ENCODE measurements at regions not wholly inside any gene's neighbourhood (a gene's known extent, or its start where the extent isn't known, plus 50 kb on each side); places are given as distances from the start of the nearest gene placed in this dataset.

DNA sequence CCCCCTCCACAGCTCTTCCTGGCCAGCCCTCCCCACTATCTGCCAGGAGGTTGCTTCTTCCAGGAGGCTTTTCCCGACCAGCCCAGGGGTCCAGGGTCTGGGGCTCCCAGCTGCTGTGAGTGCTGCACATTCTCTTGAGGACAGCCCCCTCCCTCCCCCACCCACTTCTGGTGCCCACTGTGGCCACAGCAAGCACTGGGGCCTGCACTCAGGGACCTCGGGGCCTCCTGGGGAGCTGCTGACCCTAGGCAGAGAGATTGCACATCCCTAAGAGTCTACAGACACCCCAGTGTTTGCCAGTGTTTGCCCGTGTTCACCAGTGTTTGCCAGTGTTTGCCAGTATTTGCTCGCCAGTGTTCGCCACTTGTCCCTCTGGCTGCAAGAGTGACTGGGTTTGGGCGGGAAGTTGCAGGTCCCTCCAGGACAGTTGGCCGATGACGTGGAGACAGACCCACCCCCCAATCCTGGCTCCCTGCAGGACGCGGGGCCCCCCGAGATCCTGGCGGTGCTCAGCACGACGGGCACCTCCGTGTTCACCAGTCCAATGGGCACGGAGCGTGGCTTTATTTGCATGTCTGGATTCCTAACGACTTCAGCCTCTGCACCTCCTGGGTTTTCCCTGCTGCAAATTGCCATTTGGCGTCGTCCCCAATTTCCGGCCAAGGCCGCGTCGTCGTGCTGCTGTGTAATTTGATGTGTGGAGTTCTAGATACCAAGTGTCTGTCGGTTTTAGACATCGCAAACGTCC is 87.5 kb upstream of the NKX1-1 start:
- DNase-seq, result no peak

DNA sequence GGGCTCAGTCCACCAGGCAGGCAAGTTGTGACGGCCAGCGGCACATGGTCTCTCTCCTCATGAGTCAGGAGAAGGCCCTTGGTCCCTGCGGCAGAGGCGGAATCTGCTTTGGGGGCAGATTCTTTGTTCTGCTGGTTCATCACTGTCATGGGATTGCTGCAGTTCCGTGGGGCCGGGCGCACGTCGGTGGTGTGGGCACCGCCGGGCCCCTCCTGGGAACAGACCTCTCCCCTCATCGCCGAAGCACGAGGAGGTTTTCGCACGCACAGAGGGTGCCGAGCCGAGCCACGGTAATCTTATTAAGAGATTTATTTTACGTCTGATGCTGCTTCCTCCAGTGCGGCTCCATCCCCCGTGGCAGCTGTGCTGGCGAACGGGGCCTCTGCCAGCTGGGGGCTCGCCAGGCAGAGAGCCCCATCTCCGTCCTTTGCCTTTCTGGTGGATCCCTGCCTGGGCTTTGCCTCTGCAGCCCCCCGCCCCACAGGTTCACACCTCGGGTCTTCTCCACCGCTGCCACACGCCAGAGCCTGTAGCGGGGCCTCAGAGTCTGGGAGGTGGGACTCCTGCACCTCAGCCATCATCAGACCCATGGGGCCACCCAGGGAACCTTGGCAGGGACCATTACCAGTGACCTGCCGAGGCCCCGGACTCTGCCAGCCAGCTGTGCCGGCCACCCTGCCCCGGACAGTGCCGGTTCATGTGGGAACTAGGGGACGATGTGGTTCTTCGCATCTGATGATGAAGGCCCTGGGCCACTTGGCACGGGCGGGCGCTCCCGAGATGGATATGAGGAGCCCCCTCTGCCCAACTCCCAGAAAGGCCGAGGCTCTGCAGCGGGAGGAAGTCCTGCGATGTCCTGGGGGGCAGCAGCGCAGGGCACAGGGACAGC is 86.7 kb upstream of the NKX1-1 start:
- DNase-seq, result no peak

DNA sequence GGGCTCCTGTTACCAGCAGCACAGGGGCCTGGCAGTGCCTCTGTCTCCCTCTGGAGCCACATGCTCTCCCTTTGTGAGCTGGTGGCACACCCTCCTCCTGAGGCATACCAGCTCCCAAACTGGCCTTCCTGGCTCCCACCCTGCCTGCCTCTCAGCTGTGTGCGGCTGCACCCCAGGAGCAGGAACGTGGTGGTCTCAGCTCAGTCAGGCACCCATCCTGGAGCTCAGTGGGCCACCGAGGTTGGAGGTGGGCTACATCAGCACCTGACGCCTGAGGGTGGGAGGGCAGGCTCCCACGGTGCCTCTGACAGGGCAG is 85.9 kb upstream of the NKX1-1 start:
- no peak for DNase-seq

DNA sequence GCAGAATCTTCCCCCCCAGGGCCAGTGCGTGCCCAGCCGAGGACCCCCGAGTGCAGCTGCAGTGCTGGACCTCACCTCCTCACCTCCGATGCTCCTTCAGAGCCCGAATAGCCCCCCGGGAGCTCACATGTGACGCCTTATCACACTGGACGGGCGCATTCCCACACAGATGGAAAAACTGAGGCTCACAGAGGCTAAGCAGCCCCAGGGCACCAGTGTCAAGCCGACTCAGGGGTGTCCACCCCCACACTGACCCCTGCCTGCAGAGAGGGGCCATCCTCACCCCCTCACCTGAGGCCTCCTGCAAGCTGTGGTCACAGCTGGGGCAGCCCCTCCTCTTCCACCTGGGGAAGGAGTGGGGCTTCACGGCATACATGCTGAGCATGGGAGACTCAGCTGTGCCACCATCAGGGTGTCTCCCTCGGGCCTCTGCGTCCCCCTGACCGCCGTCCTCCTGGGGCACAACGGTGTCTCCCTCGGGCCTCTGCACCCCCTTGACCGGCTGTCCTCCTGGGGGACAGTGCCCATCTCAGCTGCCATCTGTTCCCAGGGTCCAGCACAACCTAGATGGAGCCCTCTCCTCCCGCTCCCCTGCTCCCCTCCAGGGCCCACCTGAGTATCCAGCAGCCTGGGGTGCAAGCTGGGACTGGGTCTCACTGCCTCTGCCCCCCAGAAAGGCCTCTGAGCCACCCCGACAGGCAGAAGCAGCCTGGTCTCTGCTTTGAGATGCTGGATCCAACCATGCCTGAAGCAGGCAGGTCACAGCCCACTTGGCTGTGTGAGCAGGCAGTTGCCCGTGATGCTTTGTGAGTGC is 85.3 kb upstream of the NKX1-1 start:
- DNase-seq, result no peak

DNA sequence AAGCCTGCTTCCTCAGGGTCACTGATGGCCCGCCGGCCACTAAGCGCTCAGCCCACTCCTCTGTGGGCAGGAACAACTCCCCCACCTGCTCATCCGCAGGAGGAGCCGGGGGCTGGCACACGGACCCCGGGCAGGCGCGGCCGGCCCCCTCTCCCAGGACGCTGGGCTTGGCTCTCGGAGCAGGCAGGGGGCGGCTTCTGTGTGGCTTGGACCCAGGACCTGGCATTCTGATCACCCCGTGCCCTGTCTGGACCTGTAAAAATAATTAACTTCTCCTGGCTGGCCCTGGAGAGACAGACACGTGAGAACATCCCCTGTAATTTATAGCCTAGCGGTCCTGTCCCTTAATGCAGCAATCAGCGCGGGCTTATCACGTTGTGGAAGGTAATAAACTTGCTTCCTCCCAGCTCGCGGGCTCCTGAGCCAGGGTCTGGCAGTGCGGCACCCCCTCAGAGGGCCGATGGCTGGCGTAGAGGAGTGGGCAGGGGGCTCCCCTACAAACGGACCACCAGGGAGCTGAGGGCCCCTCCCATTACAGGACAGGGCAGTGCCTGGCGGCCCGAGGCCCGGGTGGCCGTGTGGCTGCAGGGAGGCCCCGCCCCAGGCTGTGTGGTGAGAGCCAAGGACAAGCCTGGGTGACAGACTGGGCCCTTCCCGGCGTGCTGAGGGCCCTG is 84.5 kb upstream of the NKX1-1 start:
- no peak for DNase-seq

DNA sequence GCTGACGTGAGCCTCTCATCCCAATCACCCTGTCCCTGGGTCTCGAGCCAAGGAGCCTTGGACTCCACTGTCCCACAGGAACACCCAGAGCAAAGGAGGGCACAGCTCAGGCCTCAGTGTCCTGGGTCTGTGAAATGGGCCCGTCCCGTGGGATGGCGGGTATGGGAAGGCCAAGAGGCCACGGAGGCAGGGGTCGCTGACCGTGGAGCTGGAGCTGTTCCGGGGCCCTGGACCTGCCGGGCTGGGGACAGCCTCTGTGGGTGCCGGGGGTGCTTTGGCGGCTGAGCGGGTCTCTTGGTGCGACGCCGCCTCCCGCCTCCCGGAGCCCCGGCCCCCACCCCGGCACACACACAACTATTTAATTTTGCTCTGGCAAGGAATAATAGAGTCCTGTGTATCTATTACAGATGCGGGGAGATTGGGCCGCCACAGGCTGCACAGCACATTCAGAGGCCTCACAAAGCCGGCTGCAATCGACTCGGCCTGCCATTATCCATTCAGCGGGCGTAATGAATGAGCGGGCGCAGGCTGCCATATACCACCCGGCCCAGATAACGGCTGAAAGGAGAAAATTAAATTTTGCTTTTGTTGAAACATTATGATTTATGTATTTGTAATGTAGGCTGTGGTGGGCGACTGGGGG is 83.9 kb upstream of the NKX1-1 start:
- DNase-seq, result no peak

DNA sequence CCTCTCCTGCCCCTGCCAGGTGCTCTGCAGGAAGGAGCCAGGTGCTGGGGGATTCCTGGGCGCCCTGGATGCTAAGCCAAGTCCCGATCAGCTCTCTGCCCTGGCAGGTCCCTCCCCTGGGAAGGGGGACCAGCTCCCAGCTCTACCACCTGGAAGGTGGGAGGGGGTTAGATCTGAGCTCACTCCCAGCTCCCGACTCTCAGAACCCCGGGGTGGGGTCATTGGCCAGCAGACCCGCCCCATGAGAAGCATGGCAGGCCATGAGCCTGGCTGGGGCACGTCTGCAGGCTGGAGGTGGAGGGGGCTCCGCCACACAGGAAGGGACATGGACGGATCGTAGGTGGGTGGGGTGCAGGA is 83.4 kb upstream of the NKX1-1 start:
- DNase-seq, result no peak

DNA sequence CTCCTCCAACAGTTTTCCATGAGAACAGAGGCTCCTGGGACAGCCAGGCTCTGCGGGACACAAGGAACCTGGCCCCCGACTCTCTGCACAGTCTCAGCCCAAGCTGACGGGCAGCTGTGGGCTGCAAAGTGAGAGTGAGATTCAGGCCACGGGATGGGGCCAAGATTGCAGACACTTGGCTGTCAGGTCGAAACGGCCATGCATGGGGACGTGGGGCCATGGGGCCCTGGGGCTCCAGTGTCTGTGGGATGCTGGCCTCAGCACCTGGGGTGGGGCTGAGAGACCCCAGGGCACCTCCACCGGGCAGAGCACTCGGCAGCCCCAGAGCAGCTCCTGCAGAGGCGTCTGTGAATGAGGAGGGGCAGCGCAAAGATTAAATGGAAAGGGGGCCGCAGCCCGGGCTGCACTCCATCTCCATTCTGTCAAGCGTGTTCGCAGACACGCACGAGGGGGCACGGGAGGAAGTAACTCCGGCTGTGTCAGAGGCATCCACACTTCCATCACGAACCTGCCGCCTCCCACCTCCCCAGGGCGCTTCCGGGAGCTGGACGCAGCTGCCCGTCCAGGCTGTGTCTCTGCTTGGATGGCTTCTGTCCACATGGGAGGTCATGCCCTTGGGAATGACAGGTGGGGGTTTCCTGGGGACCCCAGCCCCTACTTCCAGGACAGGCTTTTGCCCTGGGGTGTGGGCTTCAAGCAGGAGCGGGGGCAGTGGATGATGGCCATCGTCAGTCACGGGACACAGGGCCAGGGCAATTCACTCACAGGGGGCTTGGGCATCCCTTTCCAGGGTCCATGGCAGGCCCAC is 82.8 kb upstream of the NKX1-1 start:
- DNase-seq, result no peak

DNA sequence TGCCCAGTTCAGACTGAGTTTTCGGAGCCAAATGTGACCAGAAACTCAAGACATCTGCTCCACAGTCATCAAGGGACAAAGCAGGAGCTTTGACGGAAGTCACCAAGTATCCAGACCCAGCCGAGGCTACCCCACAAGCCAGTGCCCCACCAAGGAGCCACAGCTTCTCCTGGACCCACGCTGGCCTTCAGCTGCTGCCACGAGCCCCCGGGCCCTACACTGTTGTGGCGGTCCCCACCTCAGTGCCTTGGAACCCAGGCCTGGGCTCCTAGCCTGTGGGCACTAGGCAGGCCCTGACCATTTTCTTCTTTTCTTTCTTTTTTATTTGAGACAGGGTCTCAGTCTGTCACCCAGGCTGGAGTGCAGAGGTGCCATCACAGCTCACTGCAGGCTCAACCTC is 82.1 kb upstream of the NKX1-1 start:
- DNase-seq, result no peak

DNA sequence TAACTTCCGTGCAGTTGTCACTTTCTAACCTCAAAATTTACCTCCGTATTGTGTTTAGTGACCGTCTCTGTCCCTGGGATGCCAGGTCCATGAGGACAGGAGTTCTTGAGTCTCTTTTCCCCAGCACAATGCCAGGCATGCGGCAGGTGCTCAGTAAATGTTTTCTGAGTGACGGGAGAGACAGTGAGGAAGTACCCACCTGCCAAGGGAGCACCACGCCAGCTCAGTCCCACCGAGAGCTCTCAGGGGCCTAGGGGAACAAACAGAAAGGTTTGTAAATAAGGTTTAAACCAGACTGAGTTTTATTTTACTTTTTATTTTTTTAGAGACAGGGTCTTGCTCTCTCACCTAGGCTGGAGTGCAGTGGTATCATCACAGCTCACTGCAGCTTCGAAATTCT is 81.5 kb upstream of the NKX1-1 start:
- no peak for DNase-seq

DNA sequence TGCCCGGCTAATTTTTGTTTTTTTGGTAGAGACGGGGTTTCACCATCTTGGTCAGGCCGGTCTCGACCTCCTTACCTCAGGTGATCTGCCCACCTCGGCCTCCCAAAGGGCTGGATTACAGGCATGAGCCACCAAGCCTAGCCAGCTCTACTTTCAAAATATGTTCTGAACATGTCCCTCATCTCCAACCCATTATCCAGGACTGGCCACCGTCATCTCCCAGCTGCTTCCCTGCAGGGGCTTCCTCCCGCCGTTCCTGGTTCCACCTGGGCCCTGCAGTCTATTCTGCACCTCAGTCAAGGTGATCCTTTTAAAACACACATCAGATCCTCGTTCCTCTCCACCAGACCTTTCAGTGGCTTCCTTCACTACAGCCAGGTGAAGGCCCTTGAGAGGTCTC is 80.9 kb upstream of the NKX1-1 start:
- DNase-seq, result no peak

DNA sequence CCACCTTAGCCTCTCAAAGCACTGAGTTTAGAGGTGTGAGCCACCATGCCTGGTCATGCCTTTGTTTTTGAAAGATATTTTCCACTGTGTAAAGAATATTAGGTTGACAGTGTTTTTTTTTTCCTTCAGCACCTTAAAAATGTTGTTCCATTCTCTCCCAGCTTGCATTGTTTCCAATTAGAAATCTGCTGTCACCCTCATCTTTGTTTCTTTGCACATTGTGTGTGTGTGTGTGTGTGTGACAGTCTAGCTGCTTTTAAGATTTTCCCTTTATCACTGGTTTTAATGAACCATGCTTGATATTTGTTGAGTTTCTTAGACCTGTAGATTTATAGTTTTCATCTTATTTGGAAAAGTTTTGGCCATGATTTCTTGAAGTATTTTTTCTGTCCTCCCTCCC is 79.0 kb upstream of the NKX1-1 start:
- DNase-seq, result no peak

DNA sequence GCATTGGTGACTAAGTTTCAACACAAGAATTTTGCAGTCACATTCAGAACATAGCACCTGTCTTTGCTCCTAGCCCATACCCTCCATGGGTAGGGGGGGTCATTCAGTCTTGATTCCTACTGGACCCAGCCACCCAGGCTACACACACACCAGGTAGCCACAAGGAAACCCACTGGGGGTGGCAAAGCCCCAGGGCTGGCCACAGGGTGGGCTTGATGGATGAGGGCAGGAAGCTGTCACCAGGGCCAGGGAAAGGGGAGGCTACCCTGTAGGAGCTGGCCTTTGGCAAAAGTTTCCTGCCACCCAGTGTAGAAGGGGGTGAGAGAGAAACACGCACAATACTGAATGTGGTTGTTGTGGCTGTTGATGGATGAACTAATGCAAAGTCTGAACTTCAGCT is 74.5 kb upstream of the NKX1-1 start:
- no peak for DNase-seq

DNA sequence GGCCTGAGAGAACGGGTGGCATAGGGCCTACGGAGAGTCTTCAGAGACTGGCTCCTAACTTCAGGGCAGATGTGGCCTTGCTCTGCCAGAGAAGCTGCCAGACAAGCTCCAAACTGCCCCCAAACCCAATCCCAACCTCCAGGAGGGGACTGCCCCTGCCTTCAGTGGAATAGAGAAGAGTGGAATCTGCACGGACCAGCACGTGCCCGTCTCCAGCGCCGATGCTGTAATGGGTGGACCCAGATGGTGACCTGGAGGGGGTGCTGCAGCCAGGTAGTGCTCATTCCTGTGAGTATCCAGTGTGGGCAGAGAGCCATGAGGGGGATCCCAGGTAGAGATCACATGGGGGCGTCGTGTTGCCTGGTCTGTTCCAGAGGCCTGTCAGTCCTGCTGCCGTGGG is 73.2 kb upstream of the NKX1-1 start:
- no peak for DNase-seq

DNA sequence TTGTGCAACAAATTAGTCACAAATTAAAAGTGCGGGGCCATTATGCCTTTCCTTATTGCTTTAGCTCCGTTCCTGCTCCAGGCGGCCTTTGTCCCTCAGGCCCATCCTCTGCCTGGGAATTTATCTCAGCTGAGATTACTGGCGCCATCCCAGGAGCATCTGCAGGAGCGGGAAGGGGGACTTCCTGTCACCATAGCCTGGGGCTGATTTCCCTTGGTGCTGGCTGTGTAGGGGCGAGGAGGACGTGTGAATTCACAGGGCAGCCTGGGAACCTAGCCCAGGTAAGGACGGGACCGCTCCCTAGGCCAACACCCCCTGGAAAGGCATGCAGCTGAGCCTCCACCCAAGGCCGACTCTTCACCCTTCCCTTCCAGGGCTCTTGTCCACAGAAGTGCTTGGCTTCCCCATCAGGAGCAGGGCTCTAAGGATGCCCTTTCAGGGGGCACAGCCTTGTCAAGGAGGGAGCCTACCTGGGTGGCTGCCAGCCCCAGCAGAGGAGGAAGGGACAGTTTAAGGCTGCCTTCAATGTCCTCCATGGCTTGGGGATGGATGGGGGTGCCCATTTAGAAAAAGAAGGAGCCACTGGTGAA is 72.6 kb upstream of the NKX1-1 start:
- DNase-seq, result no peak

DNA sequence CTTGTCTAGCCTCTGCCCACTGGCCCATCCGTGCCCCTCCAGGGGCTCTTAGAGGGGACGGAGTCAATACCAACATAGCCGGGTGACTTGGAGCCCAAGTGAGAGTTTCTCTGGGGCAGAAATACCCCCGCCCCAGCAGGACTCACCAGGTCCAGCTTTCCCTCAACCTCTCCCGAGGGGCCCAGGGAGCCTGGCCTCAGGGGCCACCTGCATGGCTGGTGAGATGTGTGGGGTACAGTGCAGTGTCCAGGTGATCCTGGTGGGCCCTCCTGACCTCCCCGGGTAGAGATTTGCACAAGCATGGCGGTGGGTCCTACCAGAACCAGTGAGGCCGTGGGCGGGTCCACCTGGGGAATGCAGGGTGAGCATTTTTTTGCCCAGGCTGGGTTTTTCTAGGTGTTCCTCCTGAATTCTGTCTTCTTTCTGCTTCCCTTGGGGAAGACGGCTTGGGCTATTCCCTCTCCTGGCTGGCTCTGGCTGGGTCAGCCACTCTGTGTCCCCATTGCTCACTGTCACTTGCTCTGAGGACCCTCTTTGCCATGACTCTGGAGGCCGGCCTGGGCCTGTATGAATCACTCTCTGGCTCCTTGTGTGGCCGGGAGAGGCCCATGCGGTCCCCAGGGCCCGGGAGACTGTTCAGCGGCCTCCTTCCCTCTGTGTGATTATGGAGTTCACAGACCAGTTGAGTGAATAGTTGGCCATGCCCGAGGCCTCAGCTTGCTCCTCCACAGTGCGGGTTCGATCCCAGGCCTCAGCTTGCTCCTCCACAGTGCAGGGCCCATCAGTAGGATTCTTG is 71.0 kb upstream of the NKX1-1 start:
- DNase-seq, result no peak

DNA sequence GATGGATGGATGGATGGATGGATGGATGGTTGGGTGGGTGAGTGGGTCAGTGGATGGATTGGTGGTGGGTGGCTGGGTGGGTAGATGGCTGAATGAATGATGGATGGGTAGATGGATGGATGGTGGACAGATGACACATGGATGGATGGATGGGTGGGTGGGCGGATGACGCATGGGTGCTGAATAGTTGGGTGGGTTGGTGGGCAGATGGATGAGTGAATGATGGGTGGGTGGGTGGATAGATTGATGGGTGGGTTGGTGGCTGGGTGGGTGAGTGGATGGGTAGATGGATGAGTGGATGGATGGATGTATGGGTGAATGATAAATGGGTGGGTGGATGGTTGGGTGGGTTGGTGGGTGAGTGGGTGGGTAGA is 69.9 kb upstream of the NKX1-1 start:
- no peak for DNase-seq

DNA sequence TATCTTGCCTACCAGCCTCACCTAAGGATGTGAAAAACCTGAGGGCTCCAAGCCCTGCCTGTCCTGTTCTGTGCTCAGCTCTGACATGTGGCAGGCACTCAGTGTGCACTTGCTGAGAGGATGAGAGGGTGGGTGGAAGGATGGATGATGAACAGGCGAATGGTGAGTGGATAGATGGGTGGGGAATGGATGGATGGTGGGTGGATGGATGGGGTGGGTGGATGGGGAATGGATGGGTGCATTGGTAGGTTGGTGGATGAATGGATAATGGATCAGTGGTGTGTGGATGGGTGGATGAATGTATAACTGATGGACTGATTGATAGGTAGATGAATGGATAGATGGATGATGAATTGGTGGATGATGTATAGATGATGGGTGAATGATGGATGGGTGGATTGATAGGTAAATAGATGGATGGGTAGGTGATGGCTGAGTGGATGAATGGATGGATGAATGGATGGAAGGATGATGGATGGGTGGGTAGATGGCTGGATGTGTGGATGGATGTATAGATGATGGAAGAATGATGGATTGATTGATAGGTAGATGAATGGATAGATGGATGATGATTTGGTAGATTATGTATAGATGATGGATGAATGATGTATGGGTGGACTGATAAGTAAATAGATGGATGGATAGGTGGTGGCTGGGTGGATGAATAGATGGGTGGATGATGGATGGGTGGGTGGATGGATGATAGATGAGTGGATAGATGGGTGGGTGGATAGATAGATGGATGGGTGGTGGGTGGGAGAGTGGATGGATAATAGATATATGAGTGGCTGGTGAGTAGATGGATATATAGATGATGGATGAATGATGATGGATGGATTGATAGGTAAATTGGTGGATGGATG is 69.3 kb upstream of the NKX1-1 start:
- no peak for DNase-seq

Measured in retina (tissue), 1 donor.